ENCODE measurements at regions not wholly inside any gene's neighbourhood (a gene's known extent, or its start where the extent isn't known, plus 50 kb on each side); places are given as distances from the start of the nearest gene placed in this dataset.

GRCh38 chr3:182738583-182739411 lies 54.5 kb upstream of the ATP11B start:
- no peak for TF ChIP-seq EZH2 (IDR thresholded peaks at IDR 0.05; ENCODE audit: insufficient read depth, low read length)
- TF ChIP-seq CTCF (IDR thresholded peaks at IDR 0.05; ENCODE audit: insufficient read depth, low read depth, low read length): no peak

Data from astrocyte (in vitro differentiated cells and primary cell).